A549 (cell line): ENCODE measurements at regions not wholly inside any gene's neighbourhood (a gene's known extent, or its start where the extent isn't known, plus 50 kb on each side); places are given as distances from the start of the nearest gene placed in this dataset.

ENCODE experiments used
- ATAC-seq, 2 experiments: fragments of 200-7000 bp in 1 of 2; fragments of >200 bp in 1 of 2; cut with Nextera tagmentation in 1 of 2; cut with Tn5 transposase in 1 of 2; 3 replicates each; pipeline versions ENCODE4 v1.8.0 to v1.9.1; 2018 to 2020; ENCODE audit warnings: mild to moderate bottlenecking in 1 of 2, moderate library complexity in 1 of 2
- CTCF ChIA-PET: fragments of 300-600 bp; sonication (Branson Sonifier 250); formaldehyde crosslinking; extraction: SDS; loops from one replicate; lab custom pipeline; 2021; ENCODE audit warnings: antibody characterized with exemption, inconsistent platforms; lab: Yijun Ruan, JAX
- POLR2A ChIA-PET: fragments of 350-600 bp; formaldehyde crosslinking; extraction: SDS; loops from one replicate; lab custom pipeline; 2021; ENCODE audit warnings: antibody characterized with exemption, inconsistent platforms; lab: Yijun Ruan, JAX
- DNase-seq, 2 experiments: peaks; one replicate each; pipeline versions ENCODE4 v3.0.0 to v3.0.0-alpha.2; 2011 to 2016; ENCODE audit warnings: low read depth in 1 of 2, low spot score in 1 of 2
- FAIRE-seq: peaks from 2 replicates; lab custom pipeline; 2011; peaks lifted over from hg19 to GRCh38; lab: Jason Lieb, UNC
- H3K27ac ChIP-seq, 2 experiments: fragments of >200 bp; sonication (Bioruptor Twin); formaldehyde crosslinking; 3 replicates each; pipeline ENCODE4 v1.5.1; 2016 to 2017
- H3K4me1 ChIP-seq: fragments of >200 bp; sonication (Bioruptor Twin); formaldehyde crosslinking; 3 replicates; pipeline ENCODE4 v1.6.1; 2016
- H3K4me2 ChIP-seq: fragments of >200 bp; sonication (Bioruptor Twin); formaldehyde crosslinking; 3 replicates; pipeline ENCODE4 v1.6.1; 2016
- H3K4me3 ChIP-seq: fragments of >200 bp; sonication (Bioruptor Twin); formaldehyde crosslinking; 3 replicates; pipeline ENCODE4 v1.5.1; 2016
- H3K9me3 ChIP-seq: fragments of >200 bp; sonication (Bioruptor Twin); formaldehyde crosslinking; 3 replicates; pipeline ENCODE4 v1.6.1; 2016
- BHLHE40 ChIP-seq: IDR thresholded peaks from 2 replicates; pipeline ENCODE4 v1.6.1; 2012; ENCODE audit warnings: low read depth, low read length, inconsistent platforms
- EHMT2 ChIP-seq: fragments of 200-600 bp; sonication (generic); IDR thresholded peaks from 2 replicates; pipeline ENCODE4 v1.6.1; 2016; ENCODE audit warnings: antibody characterized with exemption, low read depth, mild to moderate bottlenecking, moderate library complexity
- EP300 ChIP-seq, 2 experiments: fragments of >200 bp; sonication (Bioruptor Twin); formaldehyde crosslinking; IDR thresholded peaks; 2 replicates in 1 of 2; 3 replicates in 1 of 2; pipeline ENCODE4 v1.6.1; 2016 to 2017
- HDAC2 ChIP-seq: fragments of 200-600 bp; sonication (generic); IDR thresholded peaks from 2 replicates; pipeline ENCODE4 v1.6.1; 2016
- HOXB5 ChIP-seq: fragments of 250-450 bp; sonication (Bioruptor Pico); IDR thresholded peaks from 2 replicates; pipeline ENCODE4 v1.5.0; 2020; ENCODE audit warnings: mild to moderate bottlenecking, moderate library complexity
- JUN ChIP-seq, 2 experiments: fragments of >200 bp; sonication (Bioruptor Twin); formaldehyde crosslinking; IDR thresholded peaks; 2 replicates in 1 of 2; 3 replicates in 1 of 2; pipeline ENCODE4 v1.6.1; 2016 to 2017
- JUNB ChIP-seq: fragments of >200 bp; sonication (Bioruptor Twin); formaldehyde crosslinking; IDR thresholded peaks from 2 replicates; pipeline ENCODE4 v1.6.1; 2016
- KDM1A ChIP-seq: fragments of 200-600 bp; sonication (generic); IDR thresholded peaks from 2 replicates; pipeline ENCODE4 v1.6.1; 2016; ENCODE audit warnings: low read depth, mild to moderate bottlenecking
- KDM5A ChIP-seq: fragments of 200-600 bp; sonication (generic); IDR thresholded peaks from 2 replicates; pipeline ENCODE4 v1.6.1; 2016; ENCODE audit warnings: antibody characterized with exemption, mild to moderate bottlenecking
- MYC ChIP-seq: IDR thresholded peaks from 2 replicates; pipeline ENCODE4 v1.6.1; 2012; ENCODE audit warnings: mild to moderate bottlenecking, inconsistent platforms, low read length, improper control_type of control experiment, borderline replicate concordance
- PHF8 ChIP-seq: fragments of 200-600 bp; sonication (generic); IDR thresholded peaks from 2 replicates; pipeline ENCODE4 v1.6.1; 2016; ENCODE audit warnings: low read depth, mild to moderate bottlenecking, antibody characterized with exemption, moderate library complexity, borderline replicate concordance
- RAD21 ChIP-seq, 2 experiments: fragments of >200 bp in 1 of 2; sonication (Bioruptor Twin) in 1 of 2; formaldehyde crosslinking in 1 of 2; IDR thresholded peaks in 1 of 2; conservative IDR thresholded peaks in 1 of 2; 2 replicates in 1 of 2; 3 replicates in 1 of 2; pipeline ENCODE4 v1.6.1; 2012 to 2018; ENCODE audit warnings: inconsistent platforms in 1 of 2
- RARB ChIP-seq: fragments of 250-450 bp; sonication (Bioruptor Pico); IDR thresholded peaks from 2 replicates; pipeline ENCODE4 v1.8.0; 2021; ENCODE audit warnings: mild to moderate bottlenecking, moderate library complexity
- RCOR1 ChIP-seq: fragments of 150-350 bp; IDR thresholded peaks from 2 replicates; pipeline ENCODE4 v1.6.1; 2014; ENCODE audit warnings: antibody characterized with exemption, low read length, low read depth
- SREBF2 ChIP-seq: fragments of 450-650 bp; IDR thresholded peaks from 2 replicates; pipeline ENCODE4 v1.6.1; 2014; ENCODE audit warnings: mild to moderate bottlenecking, moderate library complexity
- TFCP2L1 ChIP-seq: fragments of 250-450 bp; sonication (Bioruptor Pico); IDR thresholded peaks from 2 replicates; pipeline ENCODE4 v1.5.0; 2021; ENCODE audit warnings: mild to moderate bottlenecking
- ZC3H11A ChIP-seq: fragments of 450-650 bp; IDR thresholded peaks from 2 replicates; pipeline ENCODE4 v1.6.1; 2014; ENCODE audit warnings: antibody characterized with exemption, mild to moderate bottlenecking
- ZFP36 ChIP-seq: fragments of 450-650 bp; IDR thresholded peaks from 2 replicates; pipeline ENCODE4 v1.6.1; 2014; ENCODE audit warnings: borderline replicate concordance; ENCODE audit not compliant: partially characterized antibody
- ZNF302 ChIP-seq: fragments of 250-450 bp; sonication (Bioruptor Pico); IDR thresholded peaks from 2 replicates; pipeline ENCODE4 v1.9.0; 2021; ENCODE audit warnings: inconsistent platforms, mild to moderate bottlenecking, moderate library complexity
- ZSCAN20 ChIP-seq: fragments of 250-450 bp; sonication (Bioruptor Pico); IDR thresholded peaks from 2 replicates; pipeline ENCODE4 v1.8.0; 2022; ENCODE audit warnings: mild to moderate bottlenecking, moderate library complexity
- WGBS: methylation state at CpG from one replicate; pipeline ENCODE4 v1.1.6; 2017; ENCODE audit errors: missing lambda C conversion rate; 5-methylcytosine and 5-hydroxymethylcytosine counted together
- TF ChIP-seq, protein P1 (sequence below): fragments of >200 bp; sonication (Bioruptor Twin); formaldehyde crosslinking; IDR thresholded peaks from 3 replicates; pipeline ENCODE4 v1.5.1; 2016
- TF ChIP-seq, protein P2 (sequence below): fragments of >200 bp; sonication (Bioruptor Twin); formaldehyde crosslinking; IDR thresholded peaks from 2 replicates; pipeline ENCODE4 v1.6.1; 2016
- TF ChIP-seq, protein P3 (sequence below): IDR thresholded peaks from 2 replicates; pipeline ENCODE4 v1.6.1; 2012
- TF ChIP-seq, protein P4 (sequence below): fragments of 250-450 bp; sonication (Bioruptor Pico); IDR thresholded peaks from 2 replicates; pipeline ENCODE4 v1.5.0; 2020; ENCODE audit warnings: low read depth, mild to moderate bottlenecking, moderate library complexity
- TF ChIP-seq, protein P5 (sequence below): IDR thresholded peaks from 2 replicates; pipeline ENCODE4 v1.6.1; 2012; ENCODE audit warnings: low read depth, borderline replicate concordance

DNA sequence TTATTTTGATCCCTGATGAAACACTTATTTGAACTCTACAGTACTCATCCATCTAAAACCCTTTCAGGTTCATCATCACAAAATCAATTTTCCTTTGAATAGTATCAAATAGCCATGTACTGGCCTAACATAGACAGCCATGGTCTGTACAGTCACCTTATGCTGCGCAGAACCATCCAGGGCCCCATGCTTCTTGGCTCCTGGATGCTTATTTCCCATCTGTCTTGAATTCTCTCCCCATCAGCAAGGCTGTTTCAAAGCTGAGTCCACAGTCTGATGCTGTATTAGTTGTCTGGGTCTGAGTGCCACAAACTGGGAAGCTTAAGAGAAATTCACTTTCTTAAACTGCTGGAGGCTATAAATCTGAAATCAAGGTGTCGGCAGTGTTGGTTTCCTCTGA is 290.2 kb downstream of the OSR1 start:
- WGBS: 98% methylated on average over 2 of the region's 2 CpGs
- ChIA-PET POLR2A (interaction anchor here (0.5 kb wide), 1 partner anchor 71 kb away, joined by 5 read pairs; no protein-coding TSS in a partner anchor), CTCF (no interaction called here)
- FAIRE-seq (no peak), DNase-seq (no peak), ATAC-seq (no peak)
- no peak overlapping the region for H3K4me2 ChIP-seq
- TF ChIP-seq KDM5A: no peak
- TF ChIP-seq PHF8: no peak
- TF ChIP-seq MYC: no peak
- no peak for TF ChIP-seq TFCP2L1 (CRISPR knock-in tag)
- no peaks in the 10 kb centered on the region for H3K9me3 ChIP-seq
- no peak overlapping the region for H3K27ac ChIP-seq
- H3K4me3 ChIP-seq: no peak overlapping the region
- H3K4me1 ChIP-seq: peaks cover 1% of the 10 kb centered on the region; the same call in 2 of the 3 replicates

DNA sequence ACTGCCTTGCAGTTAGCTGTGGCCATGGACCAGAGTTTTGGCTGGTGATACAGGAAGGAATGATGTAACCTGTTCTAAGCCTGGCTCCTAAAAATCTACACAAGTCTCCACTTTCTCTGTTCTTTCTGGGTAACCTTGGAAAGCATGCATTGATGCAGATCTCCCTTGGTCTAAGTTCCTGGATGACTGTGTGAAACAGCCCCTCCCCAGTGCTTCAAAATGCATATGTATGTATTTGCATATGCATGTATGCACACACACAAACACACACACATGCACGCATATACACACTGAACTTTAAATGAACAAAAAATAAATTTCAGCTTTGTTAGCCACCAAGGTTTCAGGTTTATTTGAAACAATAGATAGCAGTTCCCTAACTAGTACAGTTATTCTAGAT is 296.1 kb downstream of the OSR1 start:
- FAIRE-seq: no peak

DNA sequence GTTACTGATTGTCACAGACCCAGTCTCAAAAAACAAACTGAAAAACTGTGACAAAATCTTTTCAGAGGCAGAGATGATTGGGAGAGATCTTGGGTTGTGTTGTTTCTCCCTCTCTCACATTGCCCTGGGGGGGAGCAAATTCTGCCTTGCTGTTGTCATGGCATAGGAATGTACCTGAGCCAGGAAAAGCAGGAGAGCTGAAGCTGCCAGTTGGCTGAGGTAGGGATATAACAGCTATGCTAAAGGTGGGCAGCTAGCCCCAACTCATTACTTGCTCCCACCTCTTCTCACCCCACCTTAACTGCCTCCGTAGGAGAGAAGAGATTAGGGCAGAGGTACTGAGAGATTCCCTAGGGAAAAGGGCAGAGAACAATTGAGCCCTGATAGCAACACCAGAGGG is 299.3 kb downstream of the OSR1 start:
- Histone ChIP-seq H3K27ac (no peak overlapping the region), H3K4me3 (no peak overlapping the region), H3K4me2 (no peak overlapping the region)
- CTCF ChIA-PET: no interaction called here
- DNase-seq (no peak), FAIRE-seq (no peak), ATAC-seq (no peak)
- no peak for TF ChIP-seq EHMT2
- TF ChIP-seq, protein P1, sequence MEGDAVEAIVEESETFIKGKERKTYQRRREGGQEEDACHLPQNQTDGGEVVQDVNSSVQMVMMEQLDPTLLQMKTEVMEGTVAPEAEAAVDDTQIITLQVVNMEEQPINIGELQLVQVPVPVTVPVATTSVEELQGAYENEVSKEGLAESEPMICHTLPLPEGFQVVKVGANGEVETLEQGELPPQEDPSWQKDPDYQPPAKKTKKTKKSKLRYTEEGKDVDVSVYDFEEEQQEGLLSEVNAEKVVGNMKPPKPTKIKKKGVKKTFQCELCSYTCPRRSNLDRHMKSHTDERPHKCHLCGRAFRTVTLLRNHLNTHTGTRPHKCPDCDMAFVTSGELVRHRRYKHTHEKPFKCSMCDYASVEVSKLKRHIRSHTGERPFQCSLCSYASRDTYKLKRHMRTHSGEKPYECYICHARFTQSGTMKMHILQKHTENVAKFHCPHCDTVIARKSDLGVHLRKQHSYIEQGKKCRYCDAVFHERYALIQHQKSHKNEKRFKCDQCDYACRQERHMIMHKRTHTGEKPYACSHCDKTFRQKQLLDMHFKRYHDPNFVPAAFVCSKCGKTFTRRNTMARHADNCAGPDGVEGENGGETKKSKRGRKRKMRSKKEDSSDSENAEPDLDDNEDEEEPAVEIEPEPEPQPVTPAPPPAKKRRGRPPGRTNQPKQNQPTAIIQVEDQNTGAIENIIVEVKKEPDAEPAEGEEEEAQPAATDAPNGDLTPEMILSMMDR: no peak
- no peak for TF ChIP-seq ZNF302 (CRISPR knock-in tag)
- no peak for TF ChIP-seq HDAC2
- TF ChIP-seq ZSCAN20 (CRISPR knock-in tag): no peak
- TF ChIP-seq SREBF2: no peak
- no peak for TF ChIP-seq HOXB5 (CRISPR knock-in tag)
- no peak for TF ChIP-seq EP300 (IDR thresholded peaks at IDR 0.05)
- no peak for TF ChIP-seq JUN (IDR thresholded peaks at IDR 0.05)
- TF ChIP-seq RAD21 (conservative IDR thresholded peaks at IDR 0.05 in 1 of 2, IDR thresholded peaks at IDR 0.05 in 1 of 2): no peak
- no peak for TF ChIP-seq RCOR1
- TF ChIP-seq BHLHE40: no peak
- TF ChIP-seq, protein P2, sequence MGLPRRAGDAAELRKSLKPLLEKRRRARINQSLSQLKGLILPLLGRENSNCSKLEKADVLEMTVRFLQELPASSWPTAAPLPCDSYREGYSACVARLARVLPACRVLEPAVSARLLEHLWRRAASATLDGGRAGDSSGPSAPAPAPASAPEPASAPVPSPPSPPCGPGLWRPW: no peak
- no peak for TF ChIP-seq JUNB
- TF ChIP-seq, protein P3, sequence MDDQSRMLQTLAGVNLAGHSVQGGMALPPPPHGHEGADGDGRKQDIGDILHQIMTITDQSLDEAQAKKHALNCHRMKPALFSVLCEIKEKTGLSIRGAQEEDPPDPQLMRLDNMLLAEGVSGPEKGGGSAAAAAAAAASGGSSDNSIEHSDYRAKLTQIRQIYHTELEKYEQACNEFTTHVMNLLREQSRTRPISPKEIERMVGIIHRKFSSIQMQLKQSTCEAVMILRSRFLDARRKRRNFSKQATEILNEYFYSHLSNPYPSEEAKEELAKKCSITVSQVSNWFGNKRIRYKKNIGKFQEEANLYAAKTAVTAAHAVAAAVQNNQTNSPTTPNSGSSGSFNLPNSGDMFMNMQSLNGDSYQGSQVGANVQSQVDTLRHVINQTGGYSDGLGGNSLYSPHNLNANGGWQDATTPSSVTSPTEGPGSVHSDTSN: no peak
- TF ChIP-seq, protein P4, sequence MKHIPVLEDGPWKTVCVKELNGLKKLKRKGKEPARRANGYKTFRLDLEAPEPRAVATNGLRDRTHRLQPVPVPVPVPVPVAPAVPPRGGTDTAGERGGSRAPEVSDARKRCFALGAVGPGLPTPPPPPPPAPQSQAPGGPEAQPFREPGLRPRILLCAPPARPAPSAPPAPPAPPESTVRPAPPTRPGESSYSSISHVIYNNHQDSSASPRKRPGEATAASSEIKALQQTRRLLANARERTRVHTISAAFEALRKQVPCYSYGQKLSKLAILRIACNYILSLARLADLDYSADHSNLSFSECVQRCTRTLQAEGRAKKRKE: no peak
- TF ChIP-seq, all 56 proteins: peak for 0
- 0 out of 3 replicates have a peak, but pooled peaks cover 3% of the 10 kb centered on the region for H3K4me1 ChIP-seq
- 58% methylated on average over 1 of the region's 1 CpG for WGBS
- POLR2A ChIA-PET: no interaction called here
- no peaks in the 10 kb centered on the region for H3K9me3 ChIP-seq

More for the DNA sequence above, 296.1 kb downstream of the OSR1 start:
- no peak for TF ChIP-seq ZNF302 (CRISPR knock-in tag)
- no peak for TF ChIP-seq JUN (IDR thresholded peaks at IDR 0.05)
- no peak for TF ChIP-seq ZC3H11A
- no peak for TF ChIP-seq ZFP36
- TF ChIP-seq, protein P2: no peak
- no peak for TF ChIP-seq ZSCAN20 (CRISPR knock-in tag)
- TF ChIP-seq RARB: no peak
- TF ChIP-seq RCOR1: no peak
- no peak for TF ChIP-seq KDM1A
- TF ChIP-seq, protein P5, sequence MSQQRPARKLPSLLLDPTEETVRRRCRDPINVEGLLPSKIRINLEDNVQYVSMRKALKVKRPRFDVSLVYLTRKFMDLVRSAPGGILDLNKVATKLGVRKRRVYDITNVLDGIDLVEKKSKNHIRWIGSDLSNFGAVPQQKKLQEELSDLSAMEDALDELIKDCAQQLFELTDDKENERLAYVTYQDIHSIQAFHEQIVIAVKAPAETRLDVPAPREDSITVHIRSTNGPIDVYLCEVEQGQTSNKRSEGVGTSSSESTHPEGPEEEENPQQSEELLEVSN: no peak
- no peak for TF ChIP-seq KDM5A
- TF ChIP-seq, all 56 proteins: peak for 0
- H3K4me2 ChIP-seq: no peak overlapping the region
- ChIA-PET POLR2A (no interaction called here), CTCF (interaction anchor here (0.8 kb wide), 1 partner anchor 10 kb away, joined by 3 read pairs; no protein-coding TSS in a partner anchor)
- H3K27ac ChIP-seq: no peak overlapping the region
- DNase-seq (no peak), ATAC-seq (no peak)
- no peak overlapping the region for H3K4me3 ChIP-seq
- 94% methylated on average over 1 of the region's 1 CpG for WGBS
- H3K4me1 ChIP-seq: 0 out of 3 replicates have a peak, but pooled peaks cover 3% of the 10 kb centered on the region
- no peaks in the 10 kb centered on the region for H3K9me3 ChIP-seq
